NCI-H526 (cell line): ENCODE measurements at regions not wholly inside any gene's neighbourhood (a gene's known extent, or its start where the extent isn't known, plus 50 kb on each side); places are given as distances from the start of the nearest gene placed in this dataset.
"Not testable (repeated sequence)": the region's sequence is repeated elsewhere in the genome, so short reads cannot be mapped to it uniquely, and the experiment has no call there.

Experiments used
- DNase-seq, 2 experiments: peaks; one replicate each; lab custom pipeline; 2025; lab: John Stamatoyannopoulos, UW

DNA sequence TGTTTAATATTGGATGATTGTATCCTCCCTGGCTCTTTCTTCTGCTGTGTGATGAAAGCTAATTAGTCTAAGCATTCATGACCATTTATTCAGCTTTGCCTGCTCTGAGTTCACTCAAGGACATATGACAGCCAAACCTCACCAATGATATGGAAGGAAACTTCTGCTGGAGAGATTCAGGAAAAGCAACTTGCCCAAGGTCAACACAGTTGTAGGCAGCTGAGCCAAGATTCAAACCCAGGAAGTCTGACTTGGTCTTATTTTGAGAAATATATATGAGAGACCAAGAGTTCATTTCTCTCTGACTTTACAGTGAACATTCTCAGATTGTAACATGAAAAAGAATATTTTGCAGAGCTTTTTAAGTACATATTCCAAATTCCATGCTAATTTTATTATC, 1588.5 kb upstream of the PIK3C3 start:
- DNase-seq, result no peak

DNA sequence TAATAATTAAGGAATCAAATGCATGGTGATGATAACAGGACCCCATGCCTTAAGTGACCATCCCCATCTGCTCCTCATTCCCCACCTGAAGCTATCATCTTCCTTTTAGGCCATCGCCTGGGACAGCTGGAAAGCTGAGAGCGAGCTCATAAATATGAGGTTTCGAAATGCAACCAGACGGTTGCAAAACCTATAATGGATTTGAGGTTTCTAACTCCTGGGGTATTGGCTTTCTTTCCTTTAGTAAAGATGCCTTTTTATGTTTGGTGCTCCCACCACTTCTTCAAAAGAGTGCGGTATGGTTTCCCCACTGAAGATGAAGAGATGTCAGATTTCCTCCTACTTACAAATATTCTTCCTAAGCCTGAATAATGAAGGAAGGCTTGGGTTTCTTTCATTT, 1589.5 kb upstream of the PIK3C3 start:
- no peak for DNase-seq

DNA sequence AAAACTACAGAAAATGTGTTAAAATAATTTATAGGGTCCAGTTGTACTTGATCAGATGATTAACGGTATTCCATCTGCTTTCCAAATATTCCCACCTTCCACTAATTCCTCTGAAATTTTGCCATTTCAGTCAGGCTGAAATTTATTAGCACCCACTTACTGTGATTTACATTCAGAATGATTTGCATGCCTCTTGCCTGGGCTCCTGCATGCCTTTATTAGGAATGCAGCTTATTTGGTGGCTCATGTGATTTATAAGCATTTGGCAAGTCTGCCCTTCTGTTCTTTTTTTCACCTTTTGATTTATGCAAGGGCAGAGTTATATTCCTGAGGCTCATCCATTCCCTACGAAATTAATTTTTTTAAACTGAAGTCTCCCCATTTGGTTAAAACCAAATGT, 1594.5 kb upstream of the PIK3C3 start:
- no peak for DNase-seq

DNA sequence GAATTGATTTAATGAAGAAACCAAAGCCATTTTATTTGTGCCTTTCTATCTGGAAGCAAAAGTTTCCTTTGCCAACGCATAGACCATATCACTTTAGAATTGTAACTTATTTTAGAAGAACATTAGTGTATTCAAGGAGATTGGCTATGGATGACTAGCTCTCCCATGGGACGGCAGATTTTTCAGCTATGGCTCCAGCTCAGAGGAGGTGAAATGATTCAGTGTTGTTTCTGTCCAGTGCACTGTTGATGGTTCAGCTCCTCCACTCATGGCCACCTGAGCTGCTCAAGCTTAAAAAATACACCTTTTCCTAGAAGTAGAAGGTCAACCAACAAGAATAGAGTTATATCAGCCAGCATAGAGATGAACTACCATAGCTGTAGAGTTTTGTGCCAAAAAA, 1597.5 kb upstream of the PIK3C3 start:
- DNase-seq, result no peak

DNA sequence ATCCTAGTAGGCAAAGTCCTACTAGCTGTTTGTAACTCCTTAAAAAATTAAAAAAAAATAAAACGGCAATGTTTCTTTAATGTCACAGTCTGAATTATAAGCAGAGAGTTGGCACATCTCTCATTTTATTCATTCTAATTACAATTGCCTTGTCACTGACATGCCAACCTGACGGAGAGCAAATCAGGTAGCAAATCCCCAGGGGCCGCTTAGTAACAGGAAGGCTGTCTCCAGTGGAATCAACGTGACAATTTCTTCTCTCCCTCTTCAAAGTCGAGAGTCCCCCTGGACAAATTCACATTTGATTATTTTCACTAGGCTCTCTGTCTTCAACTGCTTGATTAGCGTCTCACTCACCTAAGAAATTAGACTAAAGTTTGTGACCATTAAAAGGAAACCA, 1598.9 kb upstream of the PIK3C3 start:
- no peak for DNase-seq

DNA sequence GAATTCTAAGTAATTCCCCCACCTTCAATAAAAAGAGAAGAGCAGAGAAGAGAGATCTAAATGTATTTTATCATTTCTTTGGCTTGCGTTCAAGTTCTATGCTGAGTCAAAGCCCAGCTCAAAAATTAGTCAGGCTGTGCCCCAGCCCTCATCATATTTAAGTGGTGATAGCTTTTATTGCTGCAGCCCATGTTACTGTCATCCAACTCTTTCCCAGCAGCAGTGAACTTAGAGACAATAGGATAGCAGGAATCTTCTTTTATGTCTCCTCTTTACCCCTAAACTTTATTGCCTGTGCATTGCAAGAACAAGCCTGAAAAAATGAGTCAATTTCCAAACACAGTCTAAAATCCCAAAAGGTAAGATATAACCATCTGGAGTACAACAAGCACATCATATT, 1599.3 kb upstream of the PIK3C3 start:
- no peak for DNase-seq

DNA sequence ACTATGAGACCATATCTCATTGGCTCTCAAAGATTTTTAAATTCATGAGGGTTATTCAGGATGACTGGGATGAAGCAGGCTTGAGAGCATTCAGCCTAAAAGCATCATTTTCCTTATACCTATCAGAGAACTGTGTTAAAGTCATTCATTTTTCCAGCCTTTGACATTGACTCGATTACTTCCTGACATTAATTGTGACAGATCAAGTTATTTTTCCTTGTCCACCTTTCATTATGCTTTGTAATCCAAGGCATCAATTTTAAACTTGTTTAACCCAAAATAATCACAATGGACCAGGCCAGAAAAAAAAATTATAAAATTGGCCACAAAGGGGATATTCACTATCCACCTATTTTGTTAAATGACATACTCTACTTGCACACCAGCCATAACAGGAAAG, 1606.8 kb upstream of the PIK3C3 start:
- no peak for DNase-seq

DNA sequence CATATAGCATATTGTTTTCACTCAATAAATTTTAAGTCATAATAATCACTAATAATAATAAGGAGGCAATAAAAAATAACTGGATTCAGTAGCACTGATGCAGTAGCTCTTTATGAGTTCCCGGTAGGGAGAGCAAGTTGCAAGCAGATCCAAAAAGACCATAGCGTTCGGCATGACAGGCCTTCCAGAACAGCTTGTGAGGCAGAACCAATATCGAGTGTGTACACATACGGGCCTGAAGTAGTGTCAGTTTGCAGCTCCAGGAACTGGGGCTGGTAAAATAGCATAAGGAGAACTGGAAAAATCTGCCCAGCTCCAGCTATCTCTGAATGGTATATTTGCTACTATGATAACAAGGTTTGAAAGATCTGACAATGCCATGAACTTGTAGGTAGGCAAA, 1607.8 kb upstream of the PIK3C3 start:
- DNase-seq, result no peak

DNA sequence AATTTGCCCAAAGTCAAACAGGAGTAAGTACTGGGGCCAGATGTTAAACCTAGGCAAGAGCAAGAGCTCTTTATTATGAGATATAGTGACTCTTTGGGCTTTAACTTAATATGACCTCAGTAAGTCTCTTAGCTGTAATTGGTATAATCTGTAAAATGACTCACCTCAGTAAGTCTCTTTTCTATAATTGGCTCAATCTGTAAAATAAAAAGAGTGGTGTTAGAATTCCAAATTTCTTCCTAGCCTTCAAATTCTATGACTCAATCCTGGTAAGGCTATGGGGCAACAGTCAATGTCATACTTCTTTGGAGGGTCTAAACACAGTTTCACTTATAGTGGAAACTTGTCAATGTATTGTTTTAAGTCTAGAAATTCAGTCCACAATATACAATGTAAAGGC, 1608.9 kb upstream of the PIK3C3 start:
- no peak for DNase-seq

DNA sequence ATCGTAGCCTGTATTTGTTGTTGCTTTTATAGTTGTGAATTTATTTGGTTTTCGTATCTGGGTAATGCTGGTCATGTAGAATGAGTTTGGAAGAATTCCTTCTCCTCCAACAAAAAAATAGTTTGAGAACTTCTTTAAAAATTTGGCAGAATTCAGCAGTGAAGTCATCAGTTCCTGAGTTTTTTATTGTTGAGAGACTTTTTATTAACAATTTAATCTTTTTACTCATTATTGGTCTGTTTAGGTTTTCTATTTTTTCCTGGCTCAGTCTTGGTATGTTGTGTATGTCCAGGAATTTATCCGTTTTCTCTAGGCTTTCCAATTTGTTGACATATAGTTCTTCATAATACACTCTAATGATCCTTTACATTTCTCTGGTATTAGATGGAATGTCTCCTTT, 1613.3 kb upstream of the PIK3C3 start:
- DNase-seq, result no peak

DNA sequence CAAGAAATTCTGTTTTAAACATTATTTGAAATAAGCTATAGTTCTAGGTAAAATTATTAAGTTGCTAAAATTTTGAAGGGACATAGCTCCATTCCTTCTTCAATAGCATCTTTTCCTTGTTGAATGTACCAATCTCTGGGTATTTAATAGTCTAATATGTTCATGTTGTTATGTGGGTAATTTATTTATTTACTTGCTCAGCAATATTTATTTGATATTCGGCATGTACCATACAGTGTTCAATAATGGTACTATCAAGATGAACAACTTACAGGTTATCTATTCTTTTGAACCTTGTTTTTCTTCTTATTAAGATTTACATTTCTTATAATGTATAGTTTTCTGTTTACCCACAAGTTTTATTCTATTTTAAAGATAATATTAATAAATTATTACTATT, 1616.8 kb upstream of the PIK3C3 start:
- no peak for DNase-seq

DNA sequence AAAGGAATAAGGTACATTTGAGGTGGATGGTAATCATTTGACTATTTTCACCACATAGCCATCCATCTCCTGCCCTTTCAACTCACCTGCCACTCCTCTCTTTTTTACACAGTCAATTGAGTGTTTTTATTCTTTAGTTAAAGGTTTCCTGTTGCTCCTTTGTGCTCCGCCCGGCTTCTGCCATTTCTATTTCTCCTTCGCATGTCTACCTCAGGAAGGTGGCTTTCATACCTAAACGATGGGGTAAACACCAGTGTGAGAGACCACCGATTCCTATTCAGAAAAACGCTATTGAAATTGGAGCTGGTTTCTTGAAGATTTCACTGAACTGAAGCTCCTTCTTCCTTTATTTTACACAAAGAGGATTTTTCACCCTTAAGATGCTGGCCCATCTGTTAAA, 1628.0 kb upstream of the PIK3C3 start:
- no peak for DNase-seq

DNA sequence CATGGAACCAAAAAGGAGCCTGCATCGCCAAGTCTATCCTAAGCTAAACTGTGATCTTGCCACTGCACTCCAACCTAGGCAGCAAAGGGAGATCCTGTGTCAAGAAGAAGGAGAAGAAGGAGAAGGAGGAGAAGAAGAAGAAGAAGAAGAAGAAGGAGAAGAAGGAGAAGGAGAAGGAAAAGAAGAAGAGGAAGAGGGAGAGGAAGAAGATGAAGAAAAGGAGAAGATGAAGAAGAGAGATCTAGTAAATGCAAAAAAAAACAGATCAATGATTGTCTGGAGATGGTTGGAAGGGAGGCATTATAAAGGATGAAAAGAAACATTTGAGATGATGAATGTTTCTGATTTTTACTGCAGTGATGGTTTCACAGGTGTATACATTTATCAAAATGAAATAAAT, 1629.0 kb upstream of the PIK3C3 start:
- no peak for DNase-seq

DNA sequence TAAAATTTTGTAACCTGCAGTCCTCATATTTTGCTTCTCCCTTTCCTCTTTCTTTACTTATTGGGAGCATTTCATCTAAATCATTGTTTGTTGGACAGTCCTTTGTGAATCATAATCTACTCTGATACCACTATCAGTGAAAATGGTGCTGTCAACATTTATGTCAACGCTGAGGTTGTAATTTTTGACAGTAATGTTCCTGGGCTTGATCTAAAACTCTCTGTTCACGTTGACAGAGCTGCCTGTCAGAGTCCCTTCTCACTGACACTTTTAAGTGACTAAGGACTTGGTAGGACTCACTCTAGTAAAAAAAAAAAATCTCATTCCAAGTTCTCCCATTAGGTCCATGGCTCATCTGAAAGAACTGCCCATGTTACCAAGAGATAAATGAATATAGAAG, 1640.8 kb upstream of the PIK3C3 start:
- no peak for DNase-seq

DNA sequence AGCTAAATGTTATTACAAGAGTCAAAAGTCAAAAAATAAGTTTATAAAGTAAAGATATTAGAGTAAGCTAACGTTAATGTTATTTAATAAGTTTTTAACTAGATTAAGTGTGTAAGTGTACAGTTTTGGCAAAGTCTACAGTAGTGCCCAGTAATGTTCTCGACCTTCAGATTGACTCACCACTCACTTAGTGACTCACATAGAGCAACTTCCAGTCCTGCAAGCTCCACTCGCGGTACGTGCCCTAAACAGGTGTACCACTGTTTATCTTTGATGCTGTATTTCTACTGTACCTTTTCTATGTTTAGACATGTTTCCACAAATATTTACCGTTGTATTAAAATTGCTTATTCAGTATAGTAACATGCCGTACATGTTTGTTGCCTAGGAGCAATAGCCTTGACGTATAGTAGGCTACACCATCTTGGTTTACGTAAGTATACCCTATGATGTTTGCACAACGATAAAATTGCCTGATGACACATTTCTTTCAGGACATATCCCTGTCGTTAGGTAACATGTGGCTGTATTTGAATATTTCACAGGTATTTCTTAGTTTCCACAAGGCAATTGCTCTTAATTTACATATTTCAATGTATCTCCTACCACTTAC, 1641.9 kb upstream of the PIK3C3 start:
- no peak for DNase-seq

DNA sequence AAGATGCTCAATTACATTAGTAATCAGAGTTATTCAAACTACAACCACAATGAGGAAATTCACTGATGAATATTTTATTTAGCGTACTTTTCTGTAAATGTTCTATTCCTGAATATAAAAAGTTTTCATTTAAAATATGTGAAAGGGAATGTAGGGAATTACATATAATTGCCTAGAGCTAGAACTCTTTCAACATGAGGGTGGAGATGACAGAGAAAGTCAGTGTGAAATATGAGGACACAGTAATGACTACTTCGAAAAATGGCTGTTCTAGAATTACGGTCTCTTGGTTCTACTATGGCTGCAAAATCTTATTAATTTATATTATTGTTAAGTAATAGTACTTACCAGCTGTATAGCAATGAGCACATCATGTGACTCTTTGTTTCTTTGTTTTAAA, 1647.4 kb upstream of the PIK3C3 start:
- DNase-seq, result no peak

DNA sequence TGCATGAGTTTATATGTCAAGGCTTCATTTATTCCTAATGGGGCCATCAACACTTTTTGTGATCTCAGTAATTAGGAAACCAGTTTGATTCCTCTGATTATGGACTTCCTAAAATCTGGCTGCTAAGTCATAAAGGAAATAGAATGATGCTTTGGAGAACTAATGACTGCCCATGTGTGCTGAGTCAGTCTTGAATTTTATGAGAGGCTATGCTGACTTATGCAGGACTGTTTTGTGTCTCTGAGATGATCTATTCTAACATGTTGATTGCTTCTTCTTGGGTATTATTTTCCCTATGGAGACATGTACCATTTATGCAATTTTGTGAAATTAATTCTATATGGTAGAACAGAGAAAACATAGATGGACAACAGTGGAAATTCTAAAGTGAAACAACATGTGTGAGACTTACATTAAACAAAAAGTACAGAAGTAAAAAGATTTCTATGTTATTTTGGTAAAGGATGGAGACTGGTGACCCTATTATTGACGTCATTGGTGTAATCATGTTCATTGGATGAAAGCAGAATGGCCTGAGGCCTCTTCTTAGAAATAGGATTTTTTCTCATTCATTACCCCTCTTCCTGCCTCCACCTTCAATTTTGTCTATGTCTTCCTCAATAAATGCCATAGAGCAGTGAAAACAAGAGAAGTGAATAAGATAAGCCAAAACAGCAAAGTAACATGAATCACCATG, 1658.2 kb upstream of the PIK3C3 start:
- DNase-seq, result no peak

DNA sequence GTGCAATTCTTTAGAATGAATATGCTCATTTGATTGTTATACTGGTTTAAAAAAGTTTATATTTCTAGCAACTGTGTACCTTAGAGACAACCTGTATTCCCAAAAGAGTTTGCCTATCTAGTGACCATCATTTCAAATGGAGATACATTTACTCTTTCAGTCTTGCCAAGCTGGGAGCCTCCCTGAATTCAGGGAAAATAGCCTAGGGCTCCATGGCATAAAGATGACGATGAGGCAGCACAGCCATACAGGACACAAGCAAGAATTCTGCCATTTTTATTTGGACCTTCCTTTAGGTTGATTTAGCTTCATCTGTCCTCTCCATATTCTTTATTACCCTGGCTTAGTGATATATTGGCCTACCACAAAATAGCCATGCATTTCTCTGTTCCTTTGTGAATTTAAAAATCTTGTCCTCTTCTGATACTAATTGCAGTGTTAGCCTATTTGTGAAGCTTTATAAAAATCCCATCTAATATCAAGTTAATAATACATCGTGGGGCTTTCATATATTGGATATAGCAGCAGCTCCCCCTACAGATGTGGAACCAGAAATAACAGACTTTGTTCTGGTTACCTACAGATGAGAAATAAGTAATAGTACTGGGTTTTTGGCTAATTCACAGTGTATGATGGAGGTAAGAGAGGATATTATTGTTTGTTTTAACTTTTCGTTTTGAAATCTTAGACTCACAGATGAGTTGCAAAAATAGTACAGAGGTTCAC, 1661.9 kb upstream of the PIK3C3 start:
- DNase-seq, result no peak

DNA sequence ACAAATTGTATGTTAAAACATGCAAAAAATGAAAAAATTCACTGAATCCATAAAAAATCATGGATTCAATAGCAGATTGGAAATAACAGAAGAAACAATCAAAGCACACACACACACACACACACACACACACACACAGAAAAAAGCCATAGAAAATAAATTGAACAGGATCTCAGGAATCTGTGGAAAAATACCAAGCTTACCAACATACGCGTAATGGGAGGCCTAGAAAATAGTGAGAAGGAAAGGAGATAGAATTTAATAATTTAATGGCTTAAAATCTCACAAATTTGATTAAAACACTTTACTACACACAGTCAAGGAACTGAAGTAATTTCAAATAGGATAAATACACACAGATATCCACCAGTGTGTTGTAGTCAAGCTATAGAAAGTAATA, 1671.5 kb upstream of the PIK3C3 start:
- no peak for DNase-seq

DNA sequence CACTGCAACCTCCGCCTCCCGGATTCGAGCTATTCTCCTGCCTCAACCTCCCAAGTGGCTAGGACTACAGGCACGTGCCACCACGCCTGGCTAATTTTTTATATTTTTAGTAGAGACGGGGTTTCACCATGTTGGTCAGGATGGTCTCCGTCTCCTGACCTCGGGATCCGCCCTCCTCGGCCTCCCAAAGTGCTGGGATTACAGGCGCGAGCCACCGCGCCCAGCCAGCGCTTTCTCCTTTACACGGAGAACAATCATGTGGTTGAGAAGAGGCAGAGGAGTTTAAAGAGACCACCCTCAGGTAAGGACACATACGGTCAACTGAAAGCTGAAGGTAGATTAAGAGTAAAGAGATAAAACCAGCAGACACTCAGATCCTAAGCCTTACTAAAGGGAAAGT, 1673.7 kb upstream of the PIK3C3 start:
- not testable (repeated sequence) for DNase-seq

DNA sequence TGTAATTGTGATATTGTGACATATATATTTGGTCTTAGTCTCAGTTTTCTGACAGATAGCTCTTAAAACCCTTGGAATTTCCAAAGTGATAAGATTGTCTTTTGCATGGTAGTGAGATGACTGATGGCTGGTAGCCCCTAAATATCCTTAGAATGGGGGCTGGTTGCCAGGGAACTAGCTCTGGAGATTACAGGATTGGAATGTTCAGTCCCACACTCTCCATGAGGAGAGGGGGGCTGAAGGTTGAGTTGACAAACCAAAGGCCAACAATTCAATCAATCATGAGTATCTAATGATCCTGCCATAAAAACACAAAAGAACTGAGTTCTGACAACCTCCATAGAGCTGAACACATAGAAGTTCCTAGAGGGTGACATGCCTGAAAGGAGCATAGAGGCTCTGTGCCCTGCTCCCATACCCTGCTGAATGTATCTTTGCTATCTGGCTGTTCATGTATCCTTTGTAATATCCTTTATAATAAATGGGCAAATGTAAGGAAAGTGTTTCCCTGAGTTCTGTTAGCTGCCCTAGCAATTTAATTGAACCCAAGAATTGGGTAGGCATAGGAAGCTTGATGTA, 1680.3 kb upstream of the PIK3C3 start:
- no peak for DNase-seq

DNA sequence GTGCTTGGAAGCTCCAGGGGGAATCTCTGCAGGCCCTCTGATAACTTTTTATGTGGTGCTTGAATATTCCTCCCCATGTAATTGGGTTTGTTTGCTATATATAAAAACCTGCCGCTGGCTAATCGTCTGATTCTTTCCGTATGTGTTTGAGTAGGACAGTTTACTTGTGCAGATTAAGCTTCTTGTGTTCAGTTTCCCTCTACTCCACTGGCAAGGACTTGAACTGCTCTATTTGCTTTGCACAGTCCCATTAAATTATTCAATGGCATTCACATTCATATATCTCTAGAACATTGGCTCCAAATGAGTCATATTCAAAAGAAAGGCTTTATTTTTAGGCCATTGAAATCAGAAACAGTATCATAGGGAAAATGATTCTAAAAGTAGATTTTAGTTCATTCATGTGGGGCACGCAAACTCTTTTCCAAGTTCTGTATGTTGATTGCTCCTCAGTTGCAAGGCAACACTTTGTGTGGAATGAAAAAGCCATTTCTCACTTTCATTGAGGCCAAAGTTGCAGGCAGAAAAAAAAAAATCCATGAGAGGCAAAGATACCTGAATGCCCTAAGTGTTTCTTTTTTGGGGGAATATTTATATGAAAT, 1682.3 kb upstream of the PIK3C3 start:
- no peak for DNase-seq
